BLaER1 (cell line): ENCODE measurements at regions not wholly inside any gene's neighbourhood (a gene's known extent, or its start where the extent isn't known, plus 50 kb on each side); places are given as distances from the start of the nearest gene placed in this dataset.

ENCODE experiments used
- H3K27ac ChIP-seq: shearing (Covaris generic); formaldehyde crosslinking; 2 replicates; pipeline ENCODE4 v1.8.1; 2022
- H3K27me3 ChIP-seq: shearing (Covaris generic); formaldehyde crosslinking; 2 replicates; pipeline ENCODE4 v1.8.1; 2022
- H3K36me3 ChIP-seq: shearing (Covaris generic); formaldehyde crosslinking; 2 replicates; pipeline ENCODE4 v1.8.1; 2022
- H3K4me1 ChIP-seq: shearing (Covaris generic); formaldehyde crosslinking; 2 replicates; pipeline ENCODE4 v1.8.1; 2022
- H3K4me2 ChIP-seq: shearing (Covaris generic); formaldehyde crosslinking; 2 replicates; pipeline ENCODE4 v1.8.1; 2022
- H3K4me3 ChIP-seq: shearing (Covaris generic); formaldehyde crosslinking; 2 replicates; pipeline ENCODE4 v1.8.1; 2022
- H3K9ac ChIP-seq: shearing (Covaris generic); formaldehyde crosslinking; 2 replicates; pipeline ENCODE4 v1.8.1; 2022
- H3K9me3 ChIP-seq: shearing (Covaris generic); formaldehyde crosslinking; 2 replicates; pipeline ENCODE4 v1.8.1; 2022
- H4K20me1 ChIP-seq: shearing (Covaris generic); formaldehyde crosslinking; 2 replicates; pipeline ENCODE4 v1.8.1; 2022
- Cebpa-rat ChIP-seq: shearing (Covaris generic); IDR thresholded peaks from 2 replicates; pipeline ENCODE4 v1.8.1; 2022

GRCh38 chr14:54123841-54124240 lies 167.2 kb upstream of the BMP4 start:
- no peaks in the 10 kb centered on the region for H3K36me3 ChIP-seq
- no peaks in the 10 kb centered on the region for H3K4me1 ChIP-seq
- no peak overlapping the region for H3K9ac ChIP-seq
- H3K4me2 ChIP-seq, result no peak overlapping the region
- H3K27ac ChIP-seq, result no peak overlapping the region
- H4K20me1 ChIP-seq, result no peaks in the 10 kb centered on the region
- TF ChIP-seq Cebpa-rat, result no peak
- no peak overlapping the region for H3K4me3 ChIP-seq
- no peaks in the 10 kb centered on the region for H3K27me3 ChIP-seq
- no peaks in the 10 kb centered on the region for H3K9me3 ChIP-seq

DNA sequence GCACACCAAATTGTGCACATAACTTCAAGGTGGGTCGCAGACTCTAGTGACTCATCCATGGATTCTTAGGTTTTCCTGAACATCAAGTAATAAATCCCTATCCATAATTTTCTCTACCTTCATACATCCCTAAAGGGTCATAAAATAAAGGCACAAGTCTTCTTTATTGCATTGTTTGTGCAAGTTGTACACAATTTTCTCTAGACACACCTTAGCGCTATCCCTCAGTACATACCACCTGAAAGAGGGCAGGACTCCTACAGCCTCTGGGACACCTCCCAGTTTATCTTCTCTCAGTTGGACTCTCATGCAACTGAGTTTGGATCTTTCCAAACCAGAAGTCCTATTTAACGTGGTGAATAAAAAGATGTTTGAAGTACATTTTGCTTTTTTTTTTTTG lies 168.5 kb upstream of the BMP4 start:
- Histone ChIP-seq H3K4me3 (no peak overlapping the region), H4K20me1 (no peaks in the 10 kb centered on the region), H3K4me1 (no peaks in the 10 kb centered on the region), H3K36me3 (no peaks in the 10 kb centered on the region), H3K27ac (no peak overlapping the region), H3K9ac (no peak overlapping the region), H3K9me3 (no peaks in the 10 kb centered on the region), H3K27me3 (no peaks in the 10 kb centered on the region), H3K4me2 (no peak overlapping the region)
- TF ChIP-seq Cebpa-rat, result no peak

- Histone ChIP-seq H4K20me1 (no peaks in the 10 kb centered on the region), H3K27ac (no peak overlapping the region), H3K27me3 (no peaks in the 10 kb centered on the region), H3K4me1 (0 out of 2 replicates have a peak, but pooled peaks cover under 1% of the 10 kb centered on the region), H3K4me2 (no peak overlapping the region), H3K9me3 (no peaks in the 10 kb centered on the region), H3K9ac (no peak overlapping the region), H3K36me3 (no peaks in the 10 kb centered on the region), H3K4me3 (no peak overlapping the region)
- TF ChIP-seq Cebpa-rat, result no peak
Measured at GRCh38 chr14:54126947-54127346, 170.3 kb upstream of the BMP4 start.

DNA sequence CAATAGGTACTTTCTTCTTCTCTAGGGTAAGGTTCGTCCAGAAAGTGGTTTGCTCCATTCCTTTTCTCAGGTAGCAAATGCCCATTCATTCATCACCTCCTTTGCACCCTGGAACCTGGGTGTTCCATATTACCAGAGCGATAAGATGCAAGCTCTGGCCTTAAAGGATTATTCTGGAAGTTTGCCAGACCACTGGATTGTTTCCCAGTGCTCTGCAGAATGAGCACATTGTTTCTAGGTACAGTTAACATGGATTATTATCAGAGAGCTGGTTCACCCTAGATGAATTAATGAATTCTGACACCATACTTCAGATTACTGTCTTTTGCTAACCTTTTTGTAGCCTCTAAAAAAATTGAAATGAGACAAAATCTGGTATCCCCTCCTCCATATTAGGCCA lies 170.9 kb upstream of the BMP4 start:
- H4K20me1 ChIP-seq, result no peaks in the 10 kb centered on the region
- H3K4me3 ChIP-seq, result no peak overlapping the region
- no peaks in the 10 kb centered on the region for H3K9me3 ChIP-seq
- no peak overlapping the region for H3K4me2 ChIP-seq
- no peaks in the 10 kb centered on the region for H3K27me3 ChIP-seq
- no peak for TF ChIP-seq Cebpa-rat
- peaks cover 6% of the 10 kb centered on the region for H3K4me1 ChIP-seq
- H3K27ac ChIP-seq, result no peak overlapping the region
- no peak overlapping the region for H3K9ac ChIP-seq
- H3K36me3 ChIP-seq, result no peaks in the 10 kb centered on the region

GRCh38 chr14:54129850-54130640 lies 173.4 kb upstream of the BMP4 start:
- no peak for TF ChIP-seq Cebpa-rat
- no peaks in the 10 kb centered on the region for H3K36me3 ChIP-seq
- H3K27ac ChIP-seq, result no peak overlapping the region
- no peaks in the 10 kb centered on the region for H3K27me3 ChIP-seq
- no peaks in the 10 kb centered on the region for H3K9me3 ChIP-seq
- H3K4me3 ChIP-seq, result no peak overlapping the region
- peaks cover 12% of the 10 kb centered on the region for H3K4me1 ChIP-seq
- no peak overlapping the region for H3K9ac ChIP-seq
- no peak overlapping the region for H3K4me2 ChIP-seq
- H4K20me1 ChIP-seq, result no peaks in the 10 kb centered on the region

- Histone ChIP-seq H3K27me3 (no peaks in the 10 kb centered on the region), H3K36me3 (no peaks in the 10 kb centered on the region), H3K9ac (no peak overlapping the region), H3K4me1 (peaks cover 12% of the 10 kb centered on the region), H3K4me3 (no peak overlapping the region), H3K4me2 (peak overlapping the region; percentile 31), H3K9me3 (no peaks in the 10 kb centered on the region), H4K20me1 (no peaks in the 10 kb centered on the region), H3K27ac (no peak overlapping the region)
- no peak for TF ChIP-seq Cebpa-rat
Measured at GRCh38 chr14:54132496-54132895, 175.9 kb upstream of the BMP4 start.

- H3K27ac ChIP-seq, result no peak overlapping the region
- no peaks in the 10 kb centered on the region for H4K20me1 ChIP-seq
- no peak overlapping the region for H3K4me3 ChIP-seq
- no peaks in the 10 kb centered on the region for H3K36me3 ChIP-seq
- H3K4me2 ChIP-seq, result no peak overlapping the region
- H3K9me3 ChIP-seq, result no peaks in the 10 kb centered on the region
- peaks cover 12% of the 10 kb centered on the region for H3K4me1 ChIP-seq
- no peak for TF ChIP-seq Cebpa-rat
- H3K9ac ChIP-seq, result no peak overlapping the region
- H3K27me3 ChIP-seq, result no peaks in the 10 kb centered on the region
Measured at GRCh38 chr14:54133896-54134295, 177.3 kb upstream of the BMP4 start.

DNA sequence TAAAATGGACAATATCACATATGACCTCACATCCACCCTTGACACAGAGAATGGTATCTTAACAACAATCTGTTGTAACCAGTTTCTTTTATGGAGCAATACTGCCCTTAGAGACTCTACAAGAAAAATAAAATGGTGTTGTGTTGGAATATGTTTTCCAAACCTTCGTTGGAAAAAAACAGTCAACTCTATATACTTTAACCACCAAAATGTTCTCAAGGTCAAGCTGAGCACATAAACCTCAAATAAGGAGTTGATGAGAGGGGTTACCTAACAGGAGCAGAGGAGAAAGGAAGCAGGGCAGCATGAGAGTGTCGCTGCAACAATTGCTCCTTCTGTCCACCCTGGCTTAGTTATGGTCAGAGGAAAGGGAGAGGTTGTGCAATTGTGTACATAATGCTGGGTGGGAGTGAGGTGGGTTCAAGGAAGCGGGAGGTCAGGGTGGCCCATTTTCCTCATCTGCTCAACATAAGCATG lies 179.2 kb upstream of the BMP4 start:
- H3K27me3 ChIP-seq, result no peaks in the 10 kb centered on the region
- no peak overlapping the region for H3K27ac ChIP-seq
- no peak overlapping the region for H3K4me2 ChIP-seq
- H3K9ac ChIP-seq, result no peak overlapping the region
- H3K4me3 ChIP-seq, result no peak overlapping the region
- H4K20me1 ChIP-seq, result no peaks in the 10 kb centered on the region
- no peaks in the 10 kb centered on the region for H3K9me3 ChIP-seq
- TF ChIP-seq Cebpa-rat, result no peak
- peaks cover 12% of the 10 kb centered on the region for H3K4me1 ChIP-seq
- no peaks in the 10 kb centered on the region for H3K36me3 ChIP-seq

GRCh38 chr14:54136894-54137613 lies 180.4 kb upstream of the BMP4 start:
- no peak overlapping the region for H3K4me2 ChIP-seq
- H4K20me1 ChIP-seq, result no peaks in the 10 kb centered on the region
- no peak overlapping the region for H3K9ac ChIP-seq
- H3K27ac ChIP-seq, result no peak overlapping the region
- no peaks in the 10 kb centered on the region for H3K27me3 ChIP-seq
- no peak for TF ChIP-seq Cebpa-rat
- H3K9me3 ChIP-seq, result no peaks in the 10 kb centered on the region
- peaks cover 11% of the 10 kb centered on the region for H3K4me1 ChIP-seq
- no peak overlapping the region for H3K4me3 ChIP-seq
- H3K36me3 ChIP-seq, result no peaks in the 10 kb centered on the region

GRCh38 chr14:54137614-54137961 lies 181.0 kb upstream of the BMP4 start:
- H3K9ac ChIP-seq, result no peak overlapping the region
- H3K27ac ChIP-seq, result no peak overlapping the region
- H4K20me1 ChIP-seq, result no peaks in the 10 kb centered on the region
- no peaks in the 10 kb centered on the region for H3K36me3 ChIP-seq
- peaks cover 5% of the 10 kb centered on the region for H3K4me1 ChIP-seq
- H3K4me2 ChIP-seq, result no peak overlapping the region
- H3K4me3 ChIP-seq, result no peak overlapping the region
- H3K27me3 ChIP-seq, result no peaks in the 10 kb centered on the region
- no peak for TF ChIP-seq Cebpa-rat
- no peaks in the 10 kb centered on the region for H3K9me3 ChIP-seq
